Fibroblast of lung (primary cell): ENCODE measurements at regions not wholly inside any gene's neighbourhood (a gene's known extent, or its start where the extent isn't known, plus 50 kb on each side); places are given as distances from the start of the nearest gene placed in this dataset.
"Not testable (repeated sequence)": the region's sequence is repeated elsewhere in the genome, so short reads cannot be mapped to it uniquely, and the experiment has no call there.

Experiments used
- DNase-seq, 2 donors: peaks; one replicate each; pipeline versions ENCODE4 v3.0.0 to v3.0.0-alpha.2; 2010; ENCODE audit warnings: low read depth in 2 of 2
- H2AFZ ChIP-seq: 2 replicates; pipeline ENCODE4 v1.5.1; 2012; ENCODE audit warnings: low read length, control low read depth, inconsistent platforms
- H3K27ac ChIP-seq: 2 replicates; pipeline ENCODE4 v1.5.1; 2011; ENCODE audit warnings: low read length, control low read depth; ENCODE audit not compliant: insufficient read depth
- H3K27me3 ChIP-seq: 2 replicates; pipeline ENCODE4 v1.5.1; 2011; ENCODE audit warnings: mild to moderate bottlenecking, low read length; ENCODE audit not compliant: control insufficient read depth, insufficient read depth
- H3K36me3 ChIP-seq: 2 replicates; pipeline ENCODE4 v1.5.1; 2011; ENCODE audit warnings: low read length; ENCODE audit not compliant: control insufficient read depth, insufficient read depth
- H3K4me1 ChIP-seq: 2 replicates; pipeline ENCODE4 v1.5.1; 2011; ENCODE audit warnings: low read length; ENCODE audit not compliant: control insufficient read depth, insufficient read depth; ENCODE audit errors: extremely low read depth
- H3K4me2 ChIP-seq: 2 replicates; pipeline ENCODE4 v1.5.1; 2011; ENCODE audit warnings: low read length, control low read depth; ENCODE audit not compliant: insufficient read depth; ENCODE audit errors: extremely low read depth
- H3K4me3 ChIP-seq, 4 experiments: fragments of 200-600 bp in 1 of 4; sonication (generic) in 1 of 4; replicated peaks in 1 of 4; 2 replicates each; pipeline ENCODE4 v1.5.1; 2011 to 2016; ENCODE audit warnings: low read length in 4 of 4, low read depth in 3 of 4, mild to moderate bottlenecking in 3 of 4, control low read depth in 2 of 4, inconsistent platforms in 1 of 4, mixed read lengths in 1 of 4; ENCODE audit not compliant: insufficient read depth in 1 of 4; ENCODE audit errors: control extremely low read depth in 1 of 4
- H3K79me2 ChIP-seq: 2 replicates; pipeline ENCODE4 v1.5.1; 2012; ENCODE audit warnings: mild to moderate bottlenecking, low read length, inconsistent platforms; ENCODE audit not compliant: control insufficient read depth, insufficient read depth
- H3K9ac ChIP-seq: 2 replicates; pipeline ENCODE4 v1.5.1; 2011; ENCODE audit warnings: mild to moderate bottlenecking, low read length, control low read depth; ENCODE audit not compliant: insufficient read depth
- H3K9me3 ChIP-seq: 2 replicates; pipeline ENCODE4 v1.5.1; 2012; ENCODE audit warnings: low read depth, low read length; ENCODE audit not compliant: control insufficient read depth, insufficient read depth
- H4K20me1 ChIP-seq: 2 replicates; pipeline ENCODE4 v1.5.1; 2011; ENCODE audit warnings: low read length; ENCODE audit not compliant: control insufficient read depth, insufficient read depth; ENCODE audit errors: extremely low read depth
- CTCF ChIP-seq, 2 donors: IDR thresholded peaks in 1 of 2; conservative IDR thresholded peaks in 1 of 2; 1 replicate in 1 of 2; 2 replicates in 1 of 2; pipeline ENCODE4 v1.5.1; 2011 to 2012; ENCODE audit warnings: low read length in 2 of 2, control low read depth in 1 of 2, inconsistent platforms in 1 of 2, low read depth in 1 of 2, mild to moderate bottlenecking in 1 of 2
- EZH2 ChIP-seq: IDR thresholded peaks from 2 replicates; pipeline ENCODE4 v1.5.1; 2012; ENCODE audit warnings: low read length, control low read depth, mild to moderate bottlenecking; ENCODE audit errors: missing control alignments

- no peak for TF ChIP-seq CTCF (conservative IDR thresholded peaks at IDR 0.05 in 1 of 2, IDR thresholded peaks at IDR 0.05 in 1 of 2; ENCODE audit: low read depth in 1 of 2, low read length in 2 of 2)
- TF ChIP-seq EZH2, result no peak
- Histone ChIP-seq H3K9ac (no peak overlapping the region), H3K9me3 (no peaks in the 10 kb centered on the region), H3K4me1 (no peaks in the 10 kb centered on the region), H3K27me3 (no peaks in the 10 kb centered on the region), H2AFZ (no peak overlapping the region), H3K4me3 (no peak overlapping the region), H3K36me3 (no peaks in the 10 kb centered on the region), H3K4me2 (no peak overlapping the region), H4K20me1 (no peaks in the 10 kb centered on the region), H3K27ac (no peak overlapping the region), H3K79me2 (no peaks in the 10 kb centered on the region)
- DNase-seq, result no peak
Measured at GRCh38 chr19:28541029-28541428, 671.9 kb downstream of the UQCRFS1 start.

- H3K79me2 ChIP-seq, H3K36me3 ChIP-seq, H3K9ac ChIP-seq, H3K27me3 ChIP-seq, DNase-seq, H2AFZ ChIP-seq, H3K9me3 ChIP-seq, H4K20me1 ChIP-seq, H3K27ac ChIP-seq, H3K4me3 ChIP-seq, H3K4me2 ChIP-seq, H3K4me1 ChIP-seq: not testable (repeated sequence)
Measured at GRCh38 chr19:28540385-28540784, 672.6 kb downstream of the UQCRFS1 start.

GRCh38 chr19:28539759-28540158 is 673.2 kb downstream of the UQCRFS1 start:
- no peaks in the 10 kb centered on the region for H3K9me3 ChIP-seq
- H3K4me2 ChIP-seq, result no peak overlapping the region
- H3K4me3 ChIP-seq, result no peak overlapping the region
- no peaks in the 10 kb centered on the region for H3K79me2 ChIP-seq
- no peak overlapping the region for H2AFZ ChIP-seq
- no peaks in the 10 kb centered on the region for H3K4me1 ChIP-seq
- H3K36me3 ChIP-seq, result no peaks in the 10 kb centered on the region
- no peak overlapping the region for H3K9ac ChIP-seq
- no peak for TF ChIP-seq CTCF (conservative IDR thresholded peaks at IDR 0.05 in 1 of 2, IDR thresholded peaks at IDR 0.05 in 1 of 2; ENCODE audit: low read depth in 1 of 2, low read length in 2 of 2)
- TF ChIP-seq EZH2, result no peak
- no peak overlapping the region for H3K27ac ChIP-seq
- H4K20me1 ChIP-seq, result no peaks in the 10 kb centered on the region
- no peaks in the 10 kb centered on the region for H3K27me3 ChIP-seq
- no peak for DNase-seq

- H3K9ac ChIP-seq, H3K4me3 ChIP-seq, H3K4me2 ChIP-seq, H3K79me2 ChIP-seq, H2AFZ ChIP-seq, H3K36me3 ChIP-seq, H3K4me1 ChIP-seq, H3K9me3 ChIP-seq, H4K20me1 ChIP-seq, DNase-seq, H3K27me3 ChIP-seq, H3K27ac ChIP-seq: not testable (repeated sequence)
Measured at GRCh38 chr19:28538579-28538978, 674.4 kb downstream of the UQCRFS1 start.
